OCI-LY7 (cell line): ENCODE measurements at regions not wholly inside any gene's neighbourhood (a gene's known extent, or its start where the extent isn't known, plus 50 kb on each side); places are given as distances from the start of the nearest gene placed in this dataset.
"Not testable (repeated sequence)": the region's sequence is repeated elsewhere in the genome, so short reads cannot be mapped to it uniquely, and the experiment has no call there.

Experiments used
- BruUV-seq: library from RNA; stranded (reverse); fragments of 400-500 nt; replicated peaks from 2 replicates; lab custom pipeline; 2021; lab: Mats Ljungman, UMichigan
- CTCF ChIA-PET: fragments of 300-600 bp; sonication (Branson Sonifier 250); formaldehyde crosslinking; loops from one replicate; lab custom pipeline; 2022; ENCODE audit warnings: antibody characterized with exemption; ENCODE audit not compliant: unreplicated experiment; lab: Charles Lee
- POLR2A ChIA-PET: fragments of 300-600 bp; sonication (Branson Sonifier 250); formaldehyde crosslinking; loops from one replicate; lab custom pipeline; 2022; ENCODE audit warnings: antibody characterized with exemption; lab: Charles Lee
- DNase-seq: peaks from one replicate; pipeline ENCODE4 v3.0.0-alpha.2; 2015; ENCODE audit warnings: low spot score
- H2AFZ ChIP-seq: fragments of 200-600 bp; sonication (generic), shearing (Covaris generic); 2 replicates; pipeline ENCODE4 v1.6.1; 2014; ENCODE audit warnings: mild to moderate bottlenecking, antibody characterized with exemption, low read length, moderate library complexity
- H3K27ac ChIP-seq: fragments of 200-600 bp; sonication (generic); 2 replicates; pipeline ENCODE4 v1.5.1; 2014; ENCODE audit warnings: mixed run types, low read depth, mild to moderate bottlenecking, moderate library complexity, low read length, inconsistent platforms; ENCODE audit not compliant: poor library complexity, severe bottlenecking
- H3K36me3 ChIP-seq: fragments of 200-600 bp; sonication (generic); 2 replicates; pipeline ENCODE4 v1.6.1; 2014; ENCODE audit warnings: mild to moderate bottlenecking, antibody characterized with exemption, low read length, moderate library complexity, mixed read lengths; ENCODE audit not compliant: insufficient read depth
- H3K4me1 ChIP-seq: fragments of 200-600 bp; sonication (generic); 2 replicates; pipeline ENCODE4 v1.5.1; 2014; ENCODE audit warnings: mild to moderate bottlenecking, low read length; ENCODE audit not compliant: insufficient read depth, poor library complexity, severe bottlenecking
- H3K4me2 ChIP-seq: fragments of 200-600 bp; sonication (generic); 2 replicates; pipeline ENCODE4 v1.6.1; 2014; ENCODE audit warnings: mild to moderate bottlenecking, low read length
- H3K4me3 ChIP-seq: fragments of 200-600 bp; sonication (generic); 2 replicates; pipeline ENCODE4 v1.5.1; 2014; ENCODE audit warnings: mild to moderate bottlenecking, low read depth, low read length; ENCODE audit not compliant: poor library complexity, severe bottlenecking
- H3K79me2 ChIP-seq: fragments of 200-600 bp; sonication (generic); 2 replicates; pipeline ENCODE4 v1.6.1; 2016; ENCODE audit warnings: low read depth, mild to moderate bottlenecking, low read length, moderate library complexity, mixed read lengths; ENCODE audit not compliant: insufficient read depth
- H3K9me2 ChIP-seq: fragments of 200-600 bp; sonication (generic); 2 replicates; pipeline ENCODE4 v1.6.1; 2016; ENCODE audit warnings: mild to moderate bottlenecking, low read length, mixed read lengths; ENCODE audit not compliant: insufficient read depth
- H3K9me3 ChIP-seq: fragments of 200-600 bp; sonication (generic); 2 replicates; pipeline ENCODE4 v1.6.1; 2014; ENCODE audit warnings: mild to moderate bottlenecking, mixed run types, low read length, mixed read lengths
- H4K20me1 ChIP-seq: fragments of 200-600 bp; sonication (generic); 2 replicates; pipeline ENCODE4 v1.6.1; 2014; ENCODE audit warnings: mild to moderate bottlenecking, antibody characterized with exemption, low read length, moderate library complexity, mixed read lengths; ENCODE audit not compliant: insufficient read depth
- CTCF ChIP-seq: fragments of 200-600 bp; sonication (generic); conservative IDR thresholded peaks from 2 replicates; pipeline ENCODE4 v1.5.1; 2014; ENCODE audit warnings: mild to moderate bottlenecking, antibody characterized with exemption, low read length, moderate library complexity, mixed read lengths
- EZH2phosphoT487 ChIP-seq: fragments of 200-600 bp; sonication (generic); IDR thresholded peaks from 2 replicates; pipeline ENCODE4 v1.6.1; 2018; ENCODE audit warnings: low read depth, borderline replicate concordance, mild to moderate bottlenecking, mixed run types, antibody characterized with exemption, low read length, moderate library complexity, mixed read lengths
- intact Hi-C: fragments of 100-400 bp; cut with micrococcal nuclease; formaldehyde crosslinking; loops from one replicate; pipeline ENCODE4 v1.10.0; 2022; ENCODE audit not compliant: unreplicated experiment

GRCh38 chr13:52324831-52325230 lies 81.1 kb downstream of the THSD1 start:
- H2AFZ ChIP-seq, H3K4me3 ChIP-seq, intact Hi-C loops, H3K36me3 ChIP-seq, POLR2A ChIA-PET, DNase-seq, H3K4me1 ChIP-seq, H4K20me1 ChIP-seq, H3K4me2 ChIP-seq, H3K79me2 ChIP-seq, H3K9me2 ChIP-seq, BruUV-seq, H3K9me3 ChIP-seq, H3K27ac ChIP-seq, CTCF ChIA-PET: not testable (repeated sequence)

GRCh38 chr13:52319876-52320275 lies 86.1 kb downstream of the THSD1 start:
- no peaks in the 10 kb centered on the region for H4K20me1 ChIP-seq
- TF ChIP-seq EZH2phosphoT487 (no peak), CTCF (no peak)
- ChIA-PET POLR2A (interaction anchor here (0.9 kb wide), 1 partner anchor 42 kb away, joined by 4 read pairs; no protein-coding TSS in a partner anchor), CTCF (no interaction called here)
- no peaks in the 10 kb centered on the region for H3K79me2 ChIP-seq
- no peak overlapping the region for H2AFZ ChIP-seq
- no peaks in the 10 kb centered on the region for H3K36me3 ChIP-seq
- H3K9me2 ChIP-seq: no peaks in the 10 kb centered on the region
- no peak overlapping the region for H3K4me3 ChIP-seq
- no TSS peak for BruUV-seq
- DNase-seq: no peak
- H3K27ac ChIP-seq: no peak overlapping the region
- intact Hi-C loops: no loop called here
- H3K4me2 ChIP-seq: no peak overlapping the region
- H3K4me1 ChIP-seq: no peaks in the 10 kb centered on the region
- H3K9me3 ChIP-seq: no peaks in the 10 kb centered on the region

- H3K27ac ChIP-seq, H3K79me2 ChIP-seq, H3K9me3 ChIP-seq, H4K20me1 ChIP-seq, BruUV-seq, DNase-seq, H3K4me2 ChIP-seq, CTCF ChIA-PET, H3K4me1 ChIP-seq, H3K9me2 ChIP-seq, POLR2A ChIA-PET, H3K36me3 ChIP-seq, H2AFZ ChIP-seq, H3K4me3 ChIP-seq, intact Hi-C loops: not testable (repeated sequence)
Measured at GRCh38 chr13:52309833-52310232, 96.1 kb downstream of the THSD1 start.

- H2AFZ ChIP-seq, H3K4me2 ChIP-seq, H3K9me3 ChIP-seq, H4K20me1 ChIP-seq, H3K27ac ChIP-seq, CTCF ChIA-PET, BruUV-seq, H3K36me3 ChIP-seq, POLR2A ChIA-PET, H3K4me1 ChIP-seq, DNase-seq, H3K79me2 ChIP-seq, intact Hi-C loops, H3K9me2 ChIP-seq, H3K4me3 ChIP-seq: not testable (repeated sequence)
Measured at GRCh38 chr13:52306336-52306735, 99.6 kb downstream of the THSD1 start.

- H3K4me1 ChIP-seq, H3K4me2 ChIP-seq, H3K9me3 ChIP-seq, DNase-seq, H4K20me1 ChIP-seq, CTCF ChIA-PET, POLR2A ChIA-PET, BruUV-seq, H3K36me3 ChIP-seq, H3K79me2 ChIP-seq, H3K9me2 ChIP-seq, H3K27ac ChIP-seq, H2AFZ ChIP-seq, intact Hi-C loops, H3K4me3 ChIP-seq: not testable (repeated sequence)
Measured at GRCh38 chr13:52303098-52303497, 102.9 kb downstream of the THSD1 start.

GRCh38 chr13:52302688-52303087 lies 103.3 kb downstream of the THSD1 start:
- H3K9me3 ChIP-seq, H2AFZ ChIP-seq, H3K4me1 ChIP-seq, POLR2A ChIA-PET, H3K9me2 ChIP-seq, BruUV-seq, H3K79me2 ChIP-seq, intact Hi-C loops, H3K4me3 ChIP-seq, DNase-seq, H3K36me3 ChIP-seq, H4K20me1 ChIP-seq, H3K27ac ChIP-seq, CTCF ChIA-PET, H3K4me2 ChIP-seq: not testable (repeated sequence)
